ENCODE measurements at regions not wholly inside any gene's neighbourhood (a gene's known extent, or its start where the extent isn't known, plus 50 kb on each side); places are given as distances from the start of the nearest gene placed in this dataset.
"Not testable (repeated sequence)": the region's sequence is repeated elsewhere in the genome, so short reads cannot be mapped to it uniquely, and the experiment has no call there.

DNA sequence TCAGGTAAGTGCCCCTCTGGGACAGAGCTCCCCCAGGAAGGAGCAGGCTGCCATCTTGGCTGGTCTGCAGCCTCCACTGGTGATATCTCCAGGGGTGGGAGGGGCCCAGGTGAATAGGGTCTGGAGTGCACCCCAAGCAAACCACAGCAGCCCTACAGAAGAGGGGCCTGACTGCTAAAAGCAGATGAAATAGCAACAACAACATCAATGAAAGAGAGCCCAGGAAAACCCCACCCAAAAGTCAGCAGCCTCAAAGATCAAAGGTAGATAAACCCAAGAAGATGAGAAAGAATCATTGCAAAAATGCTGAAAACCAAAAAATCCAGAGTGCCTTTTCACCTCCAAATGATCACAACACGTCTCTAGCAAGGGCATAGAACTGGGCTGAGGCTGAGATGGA, 92.5 kb upstream of the PAGE3 start:
- CTCF ChIA-PET, result no interaction called here
- no peaks in the 10 kb centered on the region for H3F3A ChIP-seq (ENCODE audit: low read length, unreplicated experiment)

DNA sequence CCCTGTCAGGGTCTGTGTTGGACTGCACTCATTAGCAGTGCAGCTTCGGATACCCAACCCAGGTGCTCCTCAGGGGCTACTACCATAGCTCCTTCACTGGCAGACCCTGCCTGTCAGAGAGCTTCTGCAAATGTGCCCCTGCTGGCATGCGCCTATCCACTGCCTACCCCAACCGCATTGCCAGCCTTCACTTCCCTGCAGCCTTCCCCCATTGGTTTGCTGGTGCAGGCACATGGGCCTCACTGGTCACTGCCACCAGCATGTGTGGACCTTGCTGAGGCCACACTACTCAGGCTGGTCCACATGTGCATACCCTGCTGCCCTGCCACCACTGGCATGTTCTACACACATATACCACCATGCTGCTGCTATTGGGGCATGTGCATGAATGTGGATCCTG, 72.5 kb upstream of the MAGEH1 start:
- no peaks in the 10 kb centered on the region for H3K79me2 ChIP-seq (ENCODE audit: low read length)
- no peaks in the 10 kb centered on the region for H3K36me3 ChIP-seq (ENCODE audit: low read depth, low read length)
- ChIA-PET CTCF (no interaction called here), POLR2A (ENCODE audit: unreplicated experiment) (no interaction called here)
- intact Hi-C loops (cut with micrococcal nuclease), result no loop called here
- no peaks in the 10 kb centered on the region for H3K4me1 ChIP-seq (ENCODE audit: insufficient read depth, low read length)
- TF ChIP-seq, protein P1, sequence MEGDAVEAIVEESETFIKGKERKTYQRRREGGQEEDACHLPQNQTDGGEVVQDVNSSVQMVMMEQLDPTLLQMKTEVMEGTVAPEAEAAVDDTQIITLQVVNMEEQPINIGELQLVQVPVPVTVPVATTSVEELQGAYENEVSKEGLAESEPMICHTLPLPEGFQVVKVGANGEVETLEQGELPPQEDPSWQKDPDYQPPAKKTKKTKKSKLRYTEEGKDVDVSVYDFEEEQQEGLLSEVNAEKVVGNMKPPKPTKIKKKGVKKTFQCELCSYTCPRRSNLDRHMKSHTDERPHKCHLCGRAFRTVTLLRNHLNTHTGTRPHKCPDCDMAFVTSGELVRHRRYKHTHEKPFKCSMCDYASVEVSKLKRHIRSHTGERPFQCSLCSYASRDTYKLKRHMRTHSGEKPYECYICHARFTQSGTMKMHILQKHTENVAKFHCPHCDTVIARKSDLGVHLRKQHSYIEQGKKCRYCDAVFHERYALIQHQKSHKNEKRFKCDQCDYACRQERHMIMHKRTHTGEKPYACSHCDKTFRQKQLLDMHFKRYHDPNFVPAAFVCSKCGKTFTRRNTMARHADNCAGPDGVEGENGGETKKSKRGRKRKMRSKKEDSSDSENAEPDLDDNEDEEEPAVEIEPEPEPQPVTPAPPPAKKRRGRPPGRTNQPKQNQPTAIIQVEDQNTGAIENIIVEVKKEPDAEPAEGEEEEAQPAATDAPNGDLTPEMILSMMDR (conservative IDR thresholded peaks at IDR 0.05; ENCODE audit: low read depth, low read length), result no peak
- TF ChIP-seq EZH2 (IDR thresholded peaks at IDR 0.05; ENCODE audit: low read length, unreplicated experiment), result no peak
- no peak for TF ChIP-seq EZH2phosphoT487 (IDR thresholded peaks at IDR 0.05; ENCODE audit: borderline replicate concordance, low read length)
- no TSS peak for BruUV-seq (replicated peaks)
- H2AFZ ChIP-seq (ENCODE audit: low read length), result no peak overlapping the region
- H3F3A ChIP-seq (ENCODE audit: low read length, unreplicated experiment), result no peaks in the 10 kb centered on the region
- H3K4me2 ChIP-seq (ENCODE audit: low read length), result no peak overlapping the region
- no peaks in the 10 kb centered on the region for H3K9me2 ChIP-seq (replicated peaks; ENCODE audit: low read length)
- DNase-seq (no peak), ATAC-seq (no peak)
- no peak overlapping the region for H3K4me3 ChIP-seq (ENCODE audit: low read length)
- no peak overlapping the region for H3K9ac ChIP-seq (ENCODE audit: low read length)
- H3K27ac ChIP-seq (ENCODE audit: low read length), result no peak overlapping the region
- no peaks in the 10 kb centered on the region for H3K27me3 ChIP-seq (ENCODE audit: low read length)
- no peaks in the 10 kb centered on the region for H3K9me3 ChIP-seq (ENCODE audit: low read length)
- H4K20me1 ChIP-seq (ENCODE audit: low read length), result no peaks in the 10 kb centered on the region

More for the DNA sequence above, 92.5 kb upstream of the PAGE3 start:
- POLR2A ChIA-PET (ENCODE audit: unreplicated experiment), result no interaction called here
- Histone ChIP-seq H3K27ac (ENCODE audit: low read length) (no peak overlapping the region), H3K4me2 (ENCODE audit: low read length) (no peak overlapping the region), H4K20me1 (ENCODE audit: low read length) (no peaks in the 10 kb centered on the region), H3K4me3 (ENCODE audit: low read length) (no peak overlapping the region), H2AFZ (ENCODE audit: low read length) (no peak overlapping the region), H3K9me3 (ENCODE audit: low read length) (no peaks in the 10 kb centered on the region), H3K27me3 (ENCODE audit: low read length) (no peaks in the 10 kb centered on the region), H3K4me1 (ENCODE audit: insufficient read depth, low read length) (no peaks in the 10 kb centered on the region), H3K9ac (ENCODE audit: low read length) (no peak overlapping the region), H3K79me2 (ENCODE audit: low read length) (no peaks in the 10 kb centered on the region), H3K9me2 (replicated peaks; ENCODE audit: low read length) (no peaks in the 10 kb centered on the region), H3K36me3 (ENCODE audit: low read depth, low read length) (no peaks in the 10 kb centered on the region)
- ATAC-seq (no peak), DNase-seq (no peak)
- no TSS peak for BruUV-seq (replicated peaks)
- intact Hi-C loops (cut with micrococcal nuclease), result no loop called here
- TF ChIP-seq EZH2 (IDR thresholded peaks at IDR 0.05; ENCODE audit: low read length, unreplicated experiment), result no peak
- TF ChIP-seq EZH2phosphoT487 (IDR thresholded peaks at IDR 0.05; ENCODE audit: borderline replicate concordance, low read length), result no peak
- TF ChIP-seq, protein P1 (conservative IDR thresholded peaks at IDR 0.05; ENCODE audit: low read depth, low read length), result no peak

DNA sequence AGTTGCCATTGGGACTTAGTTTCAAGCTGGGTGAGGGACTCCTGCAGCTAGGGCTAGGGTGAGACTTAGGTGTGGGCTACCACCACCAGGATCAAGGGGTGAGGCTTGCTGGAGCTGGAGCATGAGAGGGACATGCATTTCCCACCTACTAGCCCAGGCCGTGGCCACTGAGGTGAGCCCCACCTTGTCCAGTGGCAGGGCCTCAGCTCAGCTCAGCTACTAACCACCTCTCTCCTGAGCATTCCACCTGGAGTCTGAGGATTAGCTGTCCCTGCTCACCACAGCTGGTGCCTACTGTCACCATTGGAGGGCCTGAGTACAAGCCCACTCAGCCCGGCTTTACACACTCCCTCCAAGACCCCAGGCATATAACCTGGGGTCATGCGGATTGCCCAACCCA, 62.6 kb upstream of the MAGEH1 start:
- POLR2A ChIA-PET (ENCODE audit: unreplicated experiment), result no interaction called here
- ATAC-seq (no peak), DNase-seq (no peak)
- no peaks in the 10 kb centered on the region for H3K9me3 ChIP-seq (ENCODE audit: low read length)
- no peak overlapping the region for H2AFZ ChIP-seq (ENCODE audit: low read length)
- no peak overlapping the region for H3K4me2 ChIP-seq (ENCODE audit: low read length)
- H3K9ac ChIP-seq (ENCODE audit: low read length), result no peak overlapping the region
- H3F3A ChIP-seq (ENCODE audit: low read length, unreplicated experiment), result no peaks in the 10 kb centered on the region
- H3K79me2 ChIP-seq (ENCODE audit: low read length), result no peaks in the 10 kb centered on the region
- no peaks in the 10 kb centered on the region for H3K27me3 ChIP-seq (ENCODE audit: low read length)
- CTCF ChIA-PET, result no interaction called here
- no TSS peak for BruUV-seq (replicated peaks)
- no peaks in the 10 kb centered on the region for H4K20me1 ChIP-seq (ENCODE audit: low read length)
- no peaks in the 10 kb centered on the region for H3K36me3 ChIP-seq (ENCODE audit: low read depth, low read length)
- H3K4me1 ChIP-seq (ENCODE audit: insufficient read depth, low read length), result no peaks in the 10 kb centered on the region
- H3K27ac ChIP-seq (ENCODE audit: low read length), result no peak overlapping the region
- H3K4me3 ChIP-seq (ENCODE audit: low read length), result no peak overlapping the region
- intact Hi-C loops (cut with micrococcal nuclease), result no loop called here
- TF ChIP-seq EZH2phosphoT487 (IDR thresholded peaks at IDR 0.05; ENCODE audit: borderline replicate concordance, low read length) (no peak), EZH2 (IDR thresholded peaks at IDR 0.05; ENCODE audit: low read length, unreplicated experiment) (no peak)
- TF ChIP-seq, protein P1 (conservative IDR thresholded peaks at IDR 0.05; ENCODE audit: low read depth, low read length), result no peak
- H3K9me2 ChIP-seq (replicated peaks; ENCODE audit: low read length), result no peaks in the 10 kb centered on the region

DNA sequence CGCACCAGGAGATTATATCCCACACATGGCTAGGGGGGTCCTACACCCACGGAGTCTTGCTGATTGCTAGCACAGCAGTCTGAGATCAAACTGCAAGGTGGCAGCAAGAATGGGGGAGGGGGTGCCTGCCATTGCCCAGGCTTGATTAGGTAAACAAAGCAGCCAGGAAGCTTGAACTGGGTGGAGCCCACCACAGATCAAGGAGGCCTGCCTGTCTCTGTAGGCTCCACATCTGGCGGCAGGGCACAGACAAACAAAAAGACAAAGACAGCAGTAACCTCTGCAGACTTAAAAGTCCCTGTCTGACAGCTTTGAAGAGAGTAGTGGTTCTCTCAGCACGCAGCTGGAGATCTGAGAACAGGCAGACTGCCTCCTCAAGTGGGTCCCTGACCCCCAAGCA, 55.1 kb upstream of the MAGEH1 start:
- H3K9ac ChIP-seq (ENCODE audit: low read length); H3K79me2 ChIP-seq (ENCODE audit: low read length); POLR2A ChIA-PET (ENCODE audit: unreplicated experiment); H2AFZ ChIP-seq (ENCODE audit: low read length); H4K20me1 ChIP-seq (ENCODE audit: low read length); H3K27ac ChIP-seq (ENCODE audit: low read length); H3K27me3 ChIP-seq (ENCODE audit: low read length); CTCF ChIA-PET; intact Hi-C loops (cut with micrococcal nuclease); BruUV-seq (replicated peaks); DNase-seq; H3K9me3 ChIP-seq (ENCODE audit: low read length); H3F3A ChIP-seq (ENCODE audit: low read length, unreplicated experiment); H3K4me3 ChIP-seq (ENCODE audit: low read length); H3K4me2 ChIP-seq (ENCODE audit: low read length); H3K4me1 ChIP-seq (ENCODE audit: insufficient read depth, low read length); H3K9me2 ChIP-seq (replicated peaks; ENCODE audit: low read length); ATAC-seq; H3K36me3 ChIP-seq (ENCODE audit: low read depth, low read length): not testable (repeated sequence)

Data from PC-3 (cell line).